ENCODE measurements at regions not wholly inside any gene's neighbourhood (a gene's known extent, or its start where the extent isn't known, plus 50 kb on each side); places are given as distances from the start of the nearest gene placed in this dataset.

- no peaks in the 10 kb centered on the region for H3K79me1 ChIP-seq (ENCODE audit: low read depth in 1 of 2, low read length in 2 of 2)
- H2BK120ac ChIP-seq (ENCODE audit: low read depth, low read length) = no peak overlapping the region
- H3K18ac ChIP-seq (ENCODE audit: low read depth, low read length) = no peak overlapping the region
- no peak overlapping the region for H3K4me3 ChIP-seq (ENCODE audit: insufficient read depth, low read depth, low read length)
- H3K27me3 ChIP-seq (ENCODE audit: control insufficient read depth, insufficient read depth, low read length) = no peaks in the 10 kb centered on the region
- no peak overlapping the region for H2BK15ac ChIP-seq (ENCODE audit: low read depth, low read length)
- WGBS, 2 experiments (ENCODE audit: extremely low coverage in 2 of 2, insufficient read length in 1 of 2) = no CpG with 5 or more reads among the region's 4 CpGs
- H3K14ac ChIP-seq (replicated peaks; ENCODE audit: low read depth, low read length) = no peak overlapping the region
- ATAC-seq (ENCODE audit: low read depth) (no peak), DNase-seq (no peak)
- no peak overlapping the region for H3K4ac ChIP-seq (ENCODE audit: low read depth, low read length)
- H3K36me3 ChIP-seq (ENCODE audit: control insufficient read depth, insufficient read depth, low read length) = no peaks in the 10 kb centered on the region
- H4K5ac ChIP-seq (ENCODE audit: low read depth, low read length) = no peak overlapping the region
- no peak overlapping the region for H2BK5ac ChIP-seq (ENCODE audit: low read depth, low read length, poor library complexity, severe bottlenecking)
- no peak overlapping the region for H3K9ac ChIP-seq (ENCODE audit: low read depth, low read length)
- no peak overlapping the region for H3K56ac ChIP-seq (ENCODE audit: extremely low read depth, insufficient read depth, low read length)
- H3K9me3 ChIP-seq (ENCODE audit: control insufficient read depth, insufficient read depth, low read length) = peaks cover 16% of the 10 kb centered on the region
- in situ Hi-C loops (cut with MboI; ENCODE audit: low sequenced_read_pairs) (no loop called here), intact Hi-C loops (cut with micrococcal nuclease) (no loop called here), dilution Hi-C loops (cut with HindIII; ENCODE audit: low sequenced_read_pairs, unreplicated experiment) (no loop called here)
- ChIA-PET POLR2A (ENCODE audit: unreplicated experiment) (no interaction called here), CTCF (no interaction called here)
- H4K91ac ChIP-seq (ENCODE audit: insufficient read depth, low read depth, low read length) = no peak overlapping the region
- H3K9me1 ChIP-seq (ENCODE audit: insufficient read depth, low read length) = no peaks in the 10 kb centered on the region
- no peak overlapping the region for H3K4me2 ChIP-seq (ENCODE audit: low read depth, low read length)
- no peak overlapping the region for H2AFZ ChIP-seq (replicated peaks; ENCODE audit: low read length, poor library complexity)
- TF ChIP-seq FOS (IDR thresholded peaks at IDR 0.05; ENCODE audit: low read depth, low read length) (no peak), RAD21 (IDR thresholded peaks at IDR 0.05; ENCODE audit: low read length) (no peak), BHLHE40 (IDR thresholded peaks at IDR 0.05; ENCODE audit: low read depth, low read length) (no peak), NFE2L2 (IDR thresholded peaks at IDR 0.05; ENCODE audit: low read depth, low read length) (no peak), RFX5 (IDR thresholded peaks at IDR 0.05; ENCODE audit: low read depth, low read length) (no peak), CEBPB (IDR thresholded peaks at IDR 0.05; ENCODE audit: low read depth, low read length) (no peak), ELK1 (IDR thresholded peaks at IDR 0.05; ENCODE audit: borderline replicate concordance, low read depth, low read length) (no peak), CTCF (conservative IDR thresholded peaks at IDR 0.05; ENCODE audit: low read depth, low read length) (no peak), MXI1 (IDR thresholded peaks at IDR 0.05; ENCODE audit: borderline replicate concordance, low read depth, low read length) (no peak)
- no peak overlapping the region for H3K27ac ChIP-seq (ENCODE audit: insufficient read depth, low read length)
- H2BK20ac ChIP-seq (ENCODE audit: low read depth, low read length) = no peak overlapping the region
- no peak overlapping the region for H2AK5ac ChIP-seq (ENCODE audit: low read depth, low read length)
- H3K23ac ChIP-seq (ENCODE audit: low read depth, low read length) = no peak overlapping the region
- H2AK9ac ChIP-seq (replicated peaks; ENCODE audit: low read depth, low read length, poor library complexity) = no peak overlapping the region
- no peak overlapping the region for H4K8ac ChIP-seq (ENCODE audit: low read depth in 2 of 2, low read length in 2 of 2)
- H3K4me1 ChIP-seq (ENCODE audit: control insufficient read depth, insufficient read depth, low read length) = no peaks in the 10 kb centered on the region
- BruUV-seq (replicated peaks) = no TSS peak
- no peaks in the 10 kb centered on the region for H4K20me1 ChIP-seq (ENCODE audit: insufficient read depth, low read length)
Measured at GRCh38 chr10:16304311-16304710, 132.5 kb upstream of the PTER start.

All from IMR-90 (cell line).